ENCODE measurements at regions not wholly inside any gene's neighbourhood (a gene's known extent, or its start where the extent isn't known, plus 50 kb on each side); places are given as distances from the start of the nearest gene placed in this dataset.

- TF ChIP-seq CTCF (IDR thresholded peaks at IDR 0.05) (peak in 1 of 4 donors; percentile 18), POLR2A (IDR thresholded peaks at IDR 0.05) (no peak)
These were observed 1157.6 kb upstream of the ADGRL4 start for GRCh38 chr1:80164150-80164549.

Measured in right lobe of liver (tissue), 4 donors.